22Rv1 (cell line): ENCODE measurements at regions not wholly inside any gene's neighbourhood (a gene's known extent, or its start where the extent isn't known, plus 50 kb on each side); places are given as distances from the start of the nearest gene placed in this dataset.
"Not testable (repeated sequence)": the region's sequence is repeated elsewhere in the genome, so short reads cannot be mapped to it uniquely, and the experiment has no call there.

Experiments
- ZFX ChIP-seq: fragments of 450-650 bp; IDR thresholded peaks from 2 replicates; pipeline ENCODE4 v1.6.1; 2017; ENCODE audit warnings: antibody characterized with exemption, borderline replicate concordance
- TF ChIP-seq, protein P1 (sequence below): fragments of 450-650 bp; IDR thresholded peaks from 2 replicates; pipeline ENCODE4 v1.5.1; 2017; ENCODE audit warnings: mild to moderate bottlenecking

DNA sequence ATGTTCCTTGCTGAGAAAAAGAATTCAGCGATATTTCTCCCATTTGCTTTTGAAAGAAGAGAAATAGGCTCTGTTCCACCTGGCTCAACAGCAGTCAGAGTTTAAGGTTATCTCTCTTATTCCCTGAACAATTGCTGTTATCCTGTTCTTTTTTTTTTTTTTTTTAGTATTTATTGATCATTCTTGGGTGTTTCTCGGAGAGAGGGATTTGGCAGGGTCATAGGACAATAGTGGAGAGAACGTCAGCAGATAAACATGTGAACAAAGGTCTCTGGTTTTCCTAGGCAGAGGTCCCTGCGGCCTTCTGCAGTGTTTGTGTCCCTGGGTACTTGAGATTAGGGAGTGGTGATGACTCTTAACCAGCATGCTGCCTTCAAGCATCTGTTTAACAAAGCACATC, 77.5 kb upstream of the DST start:
- TF ChIP-seq, protein P1, sequence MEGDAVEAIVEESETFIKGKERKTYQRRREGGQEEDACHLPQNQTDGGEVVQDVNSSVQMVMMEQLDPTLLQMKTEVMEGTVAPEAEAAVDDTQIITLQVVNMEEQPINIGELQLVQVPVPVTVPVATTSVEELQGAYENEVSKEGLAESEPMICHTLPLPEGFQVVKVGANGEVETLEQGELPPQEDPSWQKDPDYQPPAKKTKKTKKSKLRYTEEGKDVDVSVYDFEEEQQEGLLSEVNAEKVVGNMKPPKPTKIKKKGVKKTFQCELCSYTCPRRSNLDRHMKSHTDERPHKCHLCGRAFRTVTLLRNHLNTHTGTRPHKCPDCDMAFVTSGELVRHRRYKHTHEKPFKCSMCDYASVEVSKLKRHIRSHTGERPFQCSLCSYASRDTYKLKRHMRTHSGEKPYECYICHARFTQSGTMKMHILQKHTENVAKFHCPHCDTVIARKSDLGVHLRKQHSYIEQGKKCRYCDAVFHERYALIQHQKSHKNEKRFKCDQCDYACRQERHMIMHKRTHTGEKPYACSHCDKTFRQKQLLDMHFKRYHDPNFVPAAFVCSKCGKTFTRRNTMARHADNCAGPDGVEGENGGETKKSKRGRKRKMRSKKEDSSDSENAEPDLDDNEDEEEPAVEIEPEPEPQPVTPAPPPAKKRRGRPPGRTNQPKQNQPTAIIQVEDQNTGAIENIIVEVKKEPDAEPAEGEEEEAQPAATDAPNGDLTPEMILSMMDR, result not testable (repeated sequence)
- TF ChIP-seq ZFX, result not testable (repeated sequence)
